HS-27A (cell line): ENCODE measurements at regions not wholly inside any gene's neighbourhood (a gene's known extent, or its start where the extent isn't known, plus 50 kb on each side); places are given as distances from the start of the nearest gene placed in this dataset.

ENCODE experiments used
- DNase-seq: peaks from one replicate; pipeline ENCODE4 v3.0.0-alpha.2; 2012; ENCODE audit warnings: low read depth, missing footprints

DNA sequence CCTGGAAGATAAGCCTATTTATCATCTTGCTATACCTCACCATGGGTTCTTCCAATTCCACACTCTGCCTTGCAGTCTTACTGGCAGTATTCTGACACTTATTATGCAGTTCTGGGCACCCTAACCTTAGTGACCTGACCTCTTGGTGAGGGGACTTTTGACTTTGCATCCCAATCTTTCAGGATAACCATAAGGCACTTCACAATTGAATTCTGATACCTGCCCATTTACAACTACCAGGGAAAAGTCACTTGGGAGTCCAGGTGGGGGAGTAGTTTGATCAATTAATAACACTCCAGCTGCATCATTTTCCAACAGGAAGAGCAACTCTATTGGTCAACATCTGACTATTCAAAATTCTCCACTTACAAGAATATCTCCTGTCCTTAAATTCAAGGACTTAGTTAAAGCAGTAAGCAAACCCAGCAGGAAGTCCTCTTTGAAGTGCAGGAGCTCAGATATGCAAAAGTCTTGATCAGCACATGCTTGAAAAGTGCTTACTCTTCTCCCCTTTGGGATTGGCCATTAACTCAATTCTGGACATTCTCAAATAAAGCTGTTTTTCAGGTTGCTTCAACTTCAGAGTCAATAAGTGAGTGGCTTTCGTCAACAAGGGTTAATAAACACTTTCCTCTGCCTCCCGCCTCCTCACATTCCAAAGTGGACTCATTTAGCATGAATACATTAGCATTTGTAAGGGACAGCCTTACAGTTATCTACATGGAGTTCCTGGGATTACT is 177.4 kb upstream of the NRIP1 start:
- DNase-seq = no peak

DNA sequence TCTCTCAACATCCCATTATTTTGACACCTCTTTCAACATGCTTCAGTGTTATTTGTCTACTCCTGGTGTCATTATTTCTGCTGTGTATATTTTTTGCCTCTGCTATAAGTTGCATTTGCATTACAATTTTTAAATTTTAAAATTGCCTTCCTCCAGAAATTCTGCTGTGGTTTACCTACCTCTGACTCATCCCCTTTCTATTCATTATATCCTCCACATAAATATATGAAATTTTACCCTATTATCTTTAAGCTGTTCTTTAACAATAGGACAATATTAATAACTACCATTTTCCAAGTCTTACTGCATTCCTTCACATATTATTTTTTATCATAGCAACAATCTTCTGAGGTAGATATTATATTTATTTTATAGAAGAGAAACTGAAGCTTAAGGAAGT is 178.1 kb upstream of the NRIP1 start:
- no peak for DNase-seq

DNA sequence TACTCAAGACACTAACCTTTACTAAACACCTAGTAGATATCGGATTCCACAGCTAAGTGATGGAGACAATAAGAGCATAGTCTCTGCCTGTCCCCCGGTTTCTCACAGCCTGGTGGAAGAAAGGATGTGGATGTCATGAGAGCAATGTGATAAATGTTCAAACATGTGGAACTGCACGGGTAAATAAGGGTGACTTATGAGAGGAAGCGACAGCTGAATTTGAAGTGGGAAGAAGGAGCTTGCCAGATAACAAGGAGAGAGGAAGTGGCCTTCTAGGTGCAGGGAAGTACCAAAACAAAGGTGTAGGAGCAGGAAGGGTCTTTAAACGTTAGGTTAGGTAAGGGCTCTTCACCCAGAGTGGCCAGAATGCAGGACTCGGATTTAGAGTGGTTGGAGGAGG is 178.6 kb upstream of the NRIP1 start:
- no peak for DNase-seq

DNA sequence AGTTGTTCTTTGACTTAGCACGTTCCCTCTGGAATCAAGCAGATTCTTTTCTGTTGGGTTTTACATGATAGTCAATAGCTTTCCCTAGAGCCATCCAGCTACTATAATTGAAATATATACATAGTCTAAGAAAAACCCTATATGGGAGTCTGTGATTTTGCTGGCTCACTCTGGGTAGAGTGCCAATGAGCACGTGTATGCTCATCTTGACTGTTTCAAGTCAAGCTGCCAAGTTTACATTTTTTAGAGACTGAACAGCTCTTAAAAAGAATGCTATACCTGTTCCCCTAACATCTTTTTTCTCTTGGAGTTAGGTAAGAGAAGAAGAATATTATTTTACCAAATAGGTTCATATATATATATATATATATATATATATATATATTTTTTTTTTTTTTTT is 182.8 kb upstream of the NRIP1 start:
- DNase-seq = no peak

DNA sequence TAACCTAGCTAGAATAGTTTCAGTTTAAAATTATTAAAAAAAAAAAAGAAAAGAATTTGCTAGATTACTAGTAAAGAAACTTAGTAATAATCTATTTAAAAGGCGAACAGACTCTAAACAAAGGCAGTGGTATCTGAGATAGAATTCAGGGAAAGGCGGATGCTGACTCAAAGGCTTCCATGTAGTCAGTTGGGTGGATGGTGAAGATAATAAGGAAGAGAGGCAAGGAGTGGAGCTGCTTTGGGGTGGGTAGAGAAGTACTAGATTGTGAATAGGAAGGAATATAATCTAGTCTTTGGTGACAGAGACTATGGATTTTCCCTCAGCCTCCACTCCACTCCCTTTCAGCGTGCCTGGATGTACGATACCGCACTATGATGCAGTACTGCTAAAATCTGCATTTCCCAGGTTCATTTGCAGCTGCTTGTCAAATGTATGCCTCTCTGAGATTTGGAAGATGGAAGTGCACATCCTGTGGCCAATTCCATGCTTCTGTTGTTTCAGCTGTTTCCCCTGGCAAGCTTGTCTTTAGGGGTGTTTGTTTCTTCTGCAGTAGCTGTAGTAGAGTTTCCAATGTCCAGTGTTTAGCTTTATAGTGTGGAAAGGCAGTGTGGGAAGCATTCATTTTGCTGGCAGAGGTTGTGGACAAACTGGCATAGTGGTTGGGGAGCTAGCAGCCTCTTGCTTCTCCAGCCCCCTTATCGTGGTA is 184.6 kb upstream of the NRIP1 start:
- DNase-seq = no peak

DNA sequence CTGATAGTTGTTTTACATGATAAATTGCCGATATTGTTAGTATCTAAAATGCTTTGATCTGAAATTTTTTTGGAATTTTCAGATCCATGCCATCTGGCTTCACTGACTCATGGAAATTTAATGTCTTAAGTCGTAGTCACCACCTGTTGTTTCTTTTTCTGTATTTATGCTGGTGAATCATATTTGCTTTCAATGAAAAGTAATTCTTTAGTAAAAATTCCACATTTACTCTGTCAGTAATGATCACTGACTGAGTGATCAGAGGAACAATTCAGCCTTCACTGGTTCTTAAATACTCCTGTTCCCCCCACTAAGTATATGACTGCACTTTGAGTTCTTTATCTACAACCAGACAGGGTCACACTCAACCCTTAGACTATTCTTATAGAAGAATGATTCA is 185.6 kb upstream of the NRIP1 start:
- DNase-seq = no peak

DNA sequence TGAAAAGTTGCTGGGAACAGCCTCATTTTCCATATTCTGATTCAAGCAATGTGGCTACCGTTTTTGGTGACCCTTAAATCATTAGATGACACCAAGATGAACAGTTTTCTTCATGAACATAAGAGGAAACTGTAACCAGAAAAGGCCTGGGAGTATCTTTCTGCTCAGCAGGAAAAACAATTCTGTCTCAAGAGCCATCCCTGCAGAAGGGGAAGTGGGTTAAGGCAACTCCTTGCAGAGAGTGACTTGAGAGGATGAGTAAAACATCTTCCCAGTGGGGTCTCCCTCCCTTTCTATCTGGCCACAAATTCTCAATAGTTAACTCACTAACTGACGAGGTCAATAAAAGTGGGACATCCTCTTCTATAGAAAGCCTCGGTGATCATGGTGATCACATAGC is 187.6 kb upstream of the NRIP1 start:
- no peak for DNase-seq

DNA sequence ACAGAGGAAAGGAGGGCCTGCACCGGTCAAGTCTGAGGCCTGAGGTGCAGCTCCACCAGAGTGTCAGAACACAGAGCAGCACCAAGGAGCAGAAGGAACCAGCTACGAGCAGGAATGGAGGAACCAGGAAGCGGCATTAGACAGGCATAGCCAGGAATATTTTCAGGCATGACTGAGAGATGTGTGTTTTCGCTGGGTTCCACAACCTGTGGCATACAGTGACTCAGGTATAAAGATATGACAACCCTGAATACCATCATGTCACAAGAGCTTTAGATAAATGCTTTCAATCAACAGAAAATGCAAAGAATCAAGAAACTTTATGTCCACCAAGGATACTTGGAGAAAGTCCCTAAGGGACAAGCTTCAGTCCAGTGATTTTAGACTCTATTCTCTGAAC is 189.3 kb upstream of the NRIP1 start:
- DNase-seq = no peak

DNA sequence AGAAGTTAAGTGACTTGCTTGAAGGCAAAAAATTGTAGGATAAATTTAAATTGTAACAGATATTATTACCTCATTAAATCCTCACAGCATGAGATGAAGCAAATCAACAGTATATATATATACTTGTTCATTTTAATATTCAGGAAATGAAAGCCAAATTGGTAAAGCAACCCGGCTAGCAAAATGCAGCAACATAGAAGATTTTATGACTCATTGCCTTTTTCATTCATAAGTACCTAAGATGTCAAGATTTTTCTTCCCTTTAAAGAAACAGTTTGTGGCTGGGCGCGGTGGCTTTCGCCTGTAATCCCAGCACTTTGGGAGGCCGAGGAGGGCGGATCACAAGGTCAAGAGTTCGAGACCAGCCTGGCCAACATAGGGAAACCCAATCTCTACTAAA is 190.5 kb upstream of the NRIP1 start:
- no peak for DNase-seq

DNA sequence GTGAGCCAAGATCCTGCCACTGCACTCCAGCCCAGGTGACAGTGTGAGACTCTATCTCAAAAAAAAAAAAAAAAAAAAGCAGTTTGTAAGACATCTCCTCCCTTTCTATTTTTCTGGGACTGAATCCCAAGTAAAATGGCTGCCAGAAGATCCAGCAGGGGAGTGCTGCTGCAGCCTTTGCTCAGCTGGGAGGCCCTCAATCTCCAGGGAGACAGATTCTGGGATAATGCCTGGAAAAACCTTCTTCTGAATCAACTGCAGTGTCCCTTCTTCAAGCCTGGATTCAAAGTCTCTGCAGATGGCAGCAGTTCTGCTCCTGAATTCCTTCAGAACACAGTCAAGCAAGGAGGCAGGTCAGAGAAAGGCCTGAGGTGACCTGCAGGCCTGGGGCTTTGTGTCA is 191.0 kb upstream of the NRIP1 start:
- no peak for DNase-seq

DNA sequence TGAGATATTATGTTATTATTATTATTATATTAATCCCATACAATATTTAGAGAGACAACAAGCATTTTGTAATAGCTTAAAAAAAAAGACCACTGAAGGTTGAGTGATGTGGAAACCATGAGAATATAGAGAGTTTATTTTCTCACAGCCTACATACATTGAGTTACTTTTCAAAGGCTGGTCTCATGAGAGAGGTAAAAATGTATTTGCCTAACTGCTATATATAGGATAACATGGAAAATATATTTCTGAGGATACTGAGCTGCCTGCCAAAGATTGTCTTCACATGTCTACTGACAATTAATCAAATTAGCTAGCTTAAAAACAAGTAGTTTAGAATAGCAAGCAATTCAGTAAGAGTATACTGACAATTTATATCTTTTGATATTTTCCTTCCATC is 192.2 kb upstream of the NRIP1 start:
- no peak for DNase-seq

DNA sequence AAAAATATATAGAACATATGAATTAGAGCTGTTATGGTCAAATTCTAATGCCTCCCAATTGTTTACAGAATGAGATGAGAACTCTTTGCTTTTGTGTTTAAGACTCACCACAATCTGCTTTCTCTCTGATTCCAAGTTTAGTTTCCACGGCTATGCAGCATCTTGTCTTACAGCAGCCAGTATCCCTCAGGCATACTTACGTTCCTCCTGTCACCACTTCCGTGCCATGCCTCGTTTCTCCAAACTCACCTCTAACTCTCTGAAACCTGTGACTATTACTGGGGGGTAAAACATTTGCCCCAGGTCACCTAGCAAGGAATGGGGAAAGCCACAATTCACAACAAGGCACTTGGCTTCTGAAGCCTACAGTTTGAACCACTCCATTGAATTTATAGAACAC is 192.8 kb upstream of the NRIP1 start:
- DNase-seq = no peak

DNA sequence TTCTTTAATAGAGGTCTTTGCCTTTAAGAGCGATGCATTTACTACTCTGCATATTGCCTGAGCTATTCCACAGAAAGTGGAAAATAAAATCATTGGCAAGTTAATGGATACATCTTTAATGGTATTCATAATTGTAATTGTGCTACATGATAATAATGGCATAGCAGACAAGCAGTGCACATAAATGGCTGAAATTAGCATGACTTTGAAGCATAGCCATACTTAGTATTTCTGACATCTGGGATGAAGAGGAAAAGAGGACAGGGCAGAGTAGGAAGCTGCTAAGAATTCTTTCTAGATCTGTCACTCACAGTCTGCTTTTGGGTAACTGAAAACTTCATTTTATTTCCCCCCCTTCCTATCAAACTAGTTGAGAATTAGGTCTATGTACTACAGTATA is 195.0 kb upstream of the NRIP1 start:
- DNase-seq = no peak

DNA sequence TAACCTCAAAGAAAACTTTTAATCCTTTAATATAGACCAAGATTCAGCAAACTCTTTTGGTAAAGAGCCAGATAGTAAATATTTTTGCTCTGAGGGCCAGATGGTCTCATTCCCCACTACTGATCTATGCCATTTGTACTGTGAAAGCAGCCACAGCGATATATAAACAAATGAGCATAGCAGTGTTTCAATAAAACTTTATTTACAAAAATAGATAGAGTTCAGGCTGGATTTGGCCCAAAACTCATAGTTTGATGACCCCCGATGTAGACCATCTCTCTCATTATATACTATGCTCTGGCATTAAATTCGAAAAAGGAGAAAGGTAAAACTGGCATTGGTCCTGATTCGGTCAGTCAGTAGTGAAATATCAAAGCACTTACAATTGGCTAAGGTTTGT is 195.8 kb upstream of the NRIP1 start:
- no peak for DNase-seq

DNA sequence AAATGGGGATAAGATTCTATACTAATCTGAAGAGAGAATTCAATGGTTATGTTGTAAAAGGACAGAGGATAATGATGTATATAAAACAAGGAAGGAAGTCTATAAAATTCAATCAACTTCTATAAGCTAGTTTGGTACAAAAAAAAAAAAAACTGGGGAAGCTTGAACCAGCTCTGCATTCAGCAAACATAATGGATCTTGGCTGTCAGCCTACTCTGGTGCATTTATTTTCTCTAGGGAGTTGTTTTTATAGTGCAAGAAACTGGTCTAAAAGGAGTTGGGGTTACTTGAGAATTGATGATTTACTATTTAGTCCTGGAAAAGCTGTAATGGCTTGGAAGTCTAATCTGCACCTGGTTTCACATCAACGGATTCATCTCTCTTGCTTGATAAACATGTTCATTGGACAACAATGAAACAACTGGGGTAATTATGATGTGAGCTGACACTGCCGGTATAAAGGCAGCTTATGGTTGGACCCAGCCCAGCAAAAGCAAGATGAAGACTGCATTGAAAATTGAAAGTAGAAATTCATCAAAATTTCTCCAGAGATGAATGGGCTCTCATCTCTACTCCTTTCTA is 199.4 kb upstream of the NRIP1 start:
- DNase-seq = no peak

DNA sequence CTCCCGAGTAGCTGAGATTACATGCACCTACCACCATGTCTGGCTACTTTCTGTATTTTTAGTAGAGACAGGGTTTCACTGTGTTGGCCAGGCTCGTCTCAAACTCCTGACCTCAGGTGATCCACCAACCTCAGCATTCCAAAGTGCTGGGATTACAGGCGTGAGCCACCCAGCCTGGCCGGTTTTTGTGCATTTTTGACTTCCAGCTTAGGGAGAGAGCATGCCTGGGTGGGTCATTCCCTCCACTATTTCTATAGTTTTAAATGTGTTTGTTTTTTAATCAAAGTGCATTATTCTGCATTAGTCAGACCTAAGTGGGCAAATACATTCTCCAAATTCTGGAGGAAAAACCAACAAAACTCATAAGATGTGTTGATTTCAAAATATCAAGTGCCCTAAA is 207.4 kb upstream of the NRIP1 start:
- DNase-seq = no peak

DNA sequence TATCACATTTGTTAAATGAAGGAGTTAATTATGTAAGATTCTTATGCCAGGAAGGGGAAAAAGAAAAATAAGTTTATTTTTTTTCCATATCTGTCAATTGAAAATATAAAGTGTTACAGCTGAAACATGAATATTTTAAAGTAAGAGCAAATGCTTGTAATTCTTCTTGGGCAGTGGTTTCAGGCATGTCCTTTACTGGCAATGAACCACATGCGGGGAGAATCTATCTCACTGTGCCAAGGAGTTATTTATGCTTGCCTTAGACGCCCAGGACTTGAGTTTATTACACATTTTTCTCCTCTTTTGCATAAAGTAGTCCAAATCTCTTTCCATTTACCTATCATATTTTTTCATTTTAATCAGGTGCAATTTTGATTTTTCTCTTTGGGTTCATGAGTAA is 207.8 kb upstream of the NRIP1 start:
- no peak for DNase-seq

DNA sequence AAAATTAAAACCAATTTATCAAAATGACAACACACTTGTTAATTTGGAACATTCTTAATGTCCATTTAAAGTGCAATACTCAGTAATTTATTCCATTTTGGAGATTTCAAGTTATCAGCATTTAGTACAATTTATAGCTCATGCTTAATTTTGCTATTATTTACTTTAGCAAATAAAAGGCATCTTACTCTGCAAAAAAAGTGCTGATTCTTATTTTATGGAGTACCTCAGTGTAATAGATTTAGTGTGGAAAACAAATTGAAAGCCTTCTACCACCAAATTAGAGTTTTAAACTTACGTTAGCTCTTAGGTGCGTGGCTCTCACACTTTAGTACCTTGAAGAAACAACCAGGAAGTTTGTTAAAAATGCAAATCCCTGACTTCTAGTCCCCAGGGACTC is 208.4 kb upstream of the NRIP1 start:
- DNase-seq = no peak

DNA sequence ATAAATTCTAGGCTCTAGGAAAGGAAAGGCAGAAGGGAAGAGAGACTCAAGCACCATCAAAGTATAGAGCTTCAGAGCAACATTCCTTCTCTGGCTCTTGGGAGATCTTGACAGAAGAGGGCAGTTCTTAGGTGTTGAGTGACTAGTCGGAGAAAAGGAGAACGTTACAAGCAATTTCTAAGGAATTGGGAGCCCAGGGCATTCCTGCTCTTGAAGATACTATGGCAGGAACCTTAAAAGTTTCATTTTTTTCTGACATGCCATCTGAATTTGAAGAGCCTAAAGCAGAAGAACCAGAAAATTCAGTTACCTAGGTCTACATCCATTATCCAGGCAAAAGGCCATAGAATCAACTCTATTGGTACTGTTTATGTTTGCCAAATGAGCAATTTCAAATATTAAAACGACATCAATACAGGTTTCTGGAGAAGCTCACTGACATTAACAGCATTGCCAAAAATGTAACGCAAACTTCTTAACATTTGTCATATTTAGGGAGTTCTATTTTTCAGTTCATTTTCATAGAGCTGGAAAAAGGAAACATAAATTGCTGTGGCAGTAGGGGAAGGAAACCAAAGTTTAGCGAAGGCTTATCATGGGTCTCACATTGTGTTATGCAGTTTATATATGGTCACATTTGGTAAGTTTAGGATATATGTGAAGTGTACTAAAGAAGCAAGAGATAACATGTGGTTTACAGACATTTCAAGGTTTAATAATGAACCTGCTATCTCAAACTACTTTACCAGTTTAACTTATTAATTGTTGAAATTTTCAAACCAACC is 210.1 kb upstream of the NRIP1 start:
- no peak for DNase-seq

DNA sequence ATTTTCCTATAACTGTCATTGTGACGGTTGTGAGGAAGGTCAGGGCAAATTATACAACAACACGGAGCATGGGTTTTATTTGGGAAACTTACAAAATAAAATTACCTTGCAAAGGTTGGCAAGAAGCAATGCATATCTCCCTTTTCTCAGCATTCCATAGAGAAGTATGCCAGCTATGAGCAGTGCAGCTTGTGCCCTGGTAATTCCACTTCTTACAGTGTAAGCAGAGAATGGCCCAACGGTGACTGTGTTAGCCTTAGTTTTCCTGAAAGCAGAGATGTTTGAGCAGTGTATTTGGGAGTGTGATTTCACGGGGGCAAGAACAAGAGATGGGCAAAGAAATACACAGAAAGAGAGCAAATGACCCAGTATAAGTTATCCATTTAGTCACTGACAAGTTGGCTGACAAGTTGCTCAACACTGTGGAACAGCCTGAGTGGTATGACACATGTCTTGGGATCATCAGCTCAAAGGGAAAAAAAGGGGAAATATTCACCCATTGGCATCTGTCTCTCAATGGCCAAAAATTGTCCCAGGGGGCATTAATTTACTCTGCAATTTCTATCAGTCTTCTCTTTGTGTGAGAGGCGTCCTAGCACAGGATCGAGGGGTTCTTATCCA is 210.9 kb upstream of the NRIP1 start:
- DNase-seq = no peak

DNA sequence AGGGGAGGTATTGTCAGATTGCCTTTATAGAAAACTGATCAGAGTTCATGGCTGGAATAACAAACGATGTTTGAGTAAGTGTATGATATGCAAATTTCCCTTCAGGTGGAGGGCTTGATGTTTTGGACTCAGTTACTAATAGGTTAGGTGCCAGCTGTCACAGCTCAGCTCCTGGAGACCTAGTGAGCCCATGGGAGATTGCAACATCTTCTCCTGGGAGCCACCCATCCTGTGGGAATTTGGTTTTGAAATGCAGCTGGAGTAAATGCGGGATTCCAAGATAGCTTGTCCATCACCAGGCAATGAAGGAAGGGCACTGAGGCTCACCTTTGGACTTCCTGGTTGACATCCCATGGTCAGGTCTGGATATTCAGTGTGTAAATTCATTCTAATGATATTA is 211.4 kb upstream of the NRIP1 start:
- no peak for DNase-seq

DNA sequence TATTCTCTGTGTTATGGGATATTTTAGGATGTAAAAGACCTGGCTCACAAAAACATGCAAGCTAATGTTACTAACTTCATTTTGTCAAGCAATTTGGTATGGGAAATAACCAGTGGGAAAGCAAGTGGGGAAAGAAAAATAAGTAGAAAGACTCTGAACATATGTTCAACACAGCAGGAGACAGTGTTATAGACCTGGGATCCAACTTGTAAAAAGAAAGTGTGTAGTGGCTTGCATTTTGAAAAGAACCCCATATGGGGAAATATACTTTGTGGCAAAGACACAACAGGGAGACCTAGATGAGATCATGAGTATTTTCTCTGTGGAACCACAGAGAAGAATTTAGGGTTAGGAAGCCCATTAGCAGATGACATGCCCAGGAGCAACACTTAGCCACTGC is 212.7 kb upstream of the NRIP1 start:
- no peak for DNase-seq
